HG03097 (cell line): ENCODE measurements at regions not wholly inside any gene's neighbourhood (a gene's known extent, or its start where the extent isn't known, plus 50 kb on each side); places are given as distances from the start of the nearest gene placed in this dataset.

Experiments
- ATAC-seq: cut with Tn5 transposase; IDR thresholded peaks from one replicate; pipeline ENCODE4 v1.9.1; 2021; ENCODE audit not compliant: unreplicated experiment, low FRiP score

DNA sequence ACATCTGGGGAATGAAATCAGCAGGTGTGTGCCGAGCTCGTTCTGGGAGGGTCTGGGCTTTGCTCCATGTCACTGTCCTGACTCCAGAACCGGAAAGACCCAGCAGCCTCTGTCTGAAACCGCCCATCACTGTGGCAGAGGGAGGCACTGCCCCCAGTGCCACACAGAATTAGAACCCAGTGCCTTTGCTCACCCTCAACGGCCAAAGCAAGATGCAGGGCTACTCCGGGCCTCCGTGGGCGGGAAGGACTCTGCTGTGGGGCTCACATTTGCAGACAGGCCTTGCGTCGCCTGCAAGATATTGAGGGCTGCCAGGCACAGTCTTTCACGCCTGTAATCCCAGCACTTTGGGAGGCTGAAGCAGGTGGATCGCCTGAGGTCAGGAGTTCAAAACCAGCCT is 219.2 kb upstream of the PPP2R2D start:
- no peak for ATAC-seq

DNA sequence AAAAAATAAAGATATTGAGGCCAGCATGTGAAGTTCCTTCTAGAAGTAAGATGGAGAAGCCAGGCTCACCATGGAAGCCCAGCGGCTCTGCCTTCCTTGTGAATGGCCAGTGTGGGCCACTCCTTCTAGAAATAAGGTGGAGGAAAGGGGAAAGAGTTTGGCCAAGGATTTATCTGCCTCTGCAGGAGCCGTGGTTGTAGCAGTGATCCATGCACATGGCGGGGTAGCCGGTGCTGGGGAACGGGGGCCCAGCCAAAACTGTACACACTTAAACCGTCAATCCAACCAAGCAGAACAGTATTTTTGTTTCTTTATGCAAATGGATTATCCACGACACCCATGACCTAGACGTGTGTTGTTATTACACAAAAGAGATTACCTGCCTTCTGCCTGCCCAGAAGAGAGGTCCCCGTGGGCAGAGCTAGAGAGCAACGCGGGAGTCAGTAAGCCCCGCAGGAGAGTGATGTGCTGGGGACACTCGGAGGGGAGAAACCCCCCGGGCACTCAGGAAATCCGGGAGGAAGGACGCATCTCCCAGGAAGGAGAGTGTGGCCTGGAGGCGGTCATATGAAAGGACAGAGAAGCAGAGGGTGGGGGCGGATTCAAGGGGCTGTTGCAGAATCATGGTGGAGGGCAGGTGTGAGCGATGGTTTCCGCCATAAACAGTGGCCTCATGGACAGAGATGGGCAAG is 218.4 kb upstream of the PPP2R2D start:
- no peak for ATAC-seq

- no peak for ATAC-seq
Measured at GRCh38 chr10:131683281-131683861, 217.4 kb upstream of the PPP2R2D start.

- ATAC-seq = no peak
Measured at GRCh38 chr10:131683941-131684340, 216.9 kb upstream of the PPP2R2D start.

DNA sequence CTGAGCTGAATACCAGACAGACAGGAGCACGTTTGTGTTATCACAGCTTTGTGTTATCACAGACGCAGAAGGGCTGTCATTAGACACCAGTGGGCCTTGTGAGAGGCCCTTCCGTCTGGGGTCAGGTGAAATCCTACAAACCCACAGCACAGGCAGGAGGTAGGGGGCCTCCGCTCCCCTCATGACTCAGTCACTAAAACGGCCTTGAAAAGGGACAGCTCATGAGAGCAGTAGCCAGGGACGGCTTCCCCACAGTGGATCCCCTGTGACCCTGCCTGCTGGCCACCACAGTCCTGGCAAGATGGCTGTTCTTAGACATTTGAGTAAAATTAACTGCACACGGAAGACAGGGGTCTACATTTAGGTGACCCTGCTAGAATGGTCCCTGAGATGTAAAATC is 215.8 kb upstream of the PPP2R2D start:
- no peak for ATAC-seq

DNA sequence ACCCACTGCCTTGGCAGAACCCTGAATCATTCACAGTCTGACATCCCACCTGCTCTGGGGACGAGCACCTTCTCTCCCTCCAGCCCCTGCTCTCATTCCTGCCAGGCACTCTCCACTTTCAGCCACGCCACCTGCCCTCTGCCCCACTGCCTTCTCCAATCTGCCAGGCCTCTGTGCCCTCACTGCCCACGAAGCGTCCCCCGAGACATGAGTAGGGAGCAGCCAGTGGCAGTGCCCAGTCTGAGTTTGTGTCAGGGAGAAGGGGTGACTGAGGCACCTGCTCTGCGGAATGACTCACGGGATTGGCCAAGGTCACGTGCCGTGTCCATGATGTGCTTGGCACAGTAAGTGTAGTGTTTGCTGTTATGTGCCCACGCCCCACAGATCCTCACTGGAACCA is 215.2 kb upstream of the PPP2R2D start:
- ATAC-seq = no peak

DNA sequence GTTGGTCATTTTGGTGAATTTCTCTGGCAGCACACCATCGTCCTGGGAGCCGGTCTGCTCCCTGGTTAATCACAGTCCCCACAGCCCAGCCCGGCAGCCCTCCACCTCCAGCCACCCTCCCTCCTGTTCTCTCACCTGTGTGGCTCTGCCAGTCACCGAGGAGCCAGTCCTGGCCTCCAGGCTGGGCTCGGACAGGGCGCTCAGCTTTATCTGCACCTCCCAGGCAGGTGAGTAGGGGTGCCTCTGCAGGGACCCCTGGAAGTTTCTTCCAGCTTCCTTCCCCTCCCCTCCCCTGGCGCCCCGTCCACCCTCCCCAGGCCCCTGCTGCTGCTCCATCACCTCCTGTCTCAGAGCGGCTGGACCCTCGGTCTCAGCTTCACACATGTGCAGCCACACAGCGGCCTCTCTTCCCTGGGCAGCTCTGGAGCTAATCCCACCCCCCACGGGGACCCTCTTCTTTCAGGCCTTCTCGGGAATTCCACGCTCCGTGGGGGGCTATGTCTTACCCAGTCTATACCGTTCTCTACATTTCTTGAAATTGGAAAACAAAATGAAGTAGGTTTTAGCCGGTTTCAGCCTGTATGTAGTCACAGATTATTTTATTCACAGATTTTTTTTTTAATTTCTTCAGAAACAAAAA is 213.9 kb upstream of the PPP2R2D start:
- ATAC-seq = no peak

DNA sequence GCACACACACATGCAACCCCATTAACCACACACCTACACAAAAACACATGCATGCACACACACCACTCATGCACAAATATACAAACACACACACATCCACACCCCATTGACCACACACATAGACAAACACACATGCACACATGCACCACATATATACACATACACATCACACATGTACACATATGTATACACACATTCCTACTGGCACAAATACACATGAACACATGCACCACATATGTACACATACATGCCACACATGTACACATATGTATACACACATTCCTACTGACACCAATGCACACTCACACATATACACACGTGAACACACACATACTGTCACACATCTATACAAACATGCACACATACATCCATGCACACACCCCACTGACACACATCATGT is 212.5 kb upstream of the PPP2R2D start:
- ATAC-seq = no peak

GRCh38 chr10:131689016-131689415 is 211.8 kb upstream of the PPP2R2D start:
- no peak for ATAC-seq

DNA sequence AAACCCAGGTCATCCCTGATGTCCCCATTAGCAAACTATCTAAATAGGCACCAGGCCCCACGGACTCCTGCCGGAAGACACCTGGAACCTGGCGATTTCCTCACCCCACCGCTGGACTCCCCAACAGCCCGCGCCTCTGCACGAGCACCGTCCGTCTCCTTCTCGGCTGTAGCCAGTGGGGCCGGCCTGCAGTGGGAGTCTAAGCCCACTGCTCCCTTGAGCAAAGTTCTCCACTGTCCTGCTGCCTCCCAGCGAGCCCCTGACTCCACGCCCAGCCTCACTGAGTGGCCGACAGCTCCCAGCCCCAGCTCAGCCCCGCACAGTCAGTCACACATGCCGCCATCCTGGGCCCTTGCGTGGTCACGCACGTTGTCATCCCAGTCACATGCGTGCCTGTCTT is 211.3 kb upstream of the PPP2R2D start:
- no peak for ATAC-seq

DNA sequence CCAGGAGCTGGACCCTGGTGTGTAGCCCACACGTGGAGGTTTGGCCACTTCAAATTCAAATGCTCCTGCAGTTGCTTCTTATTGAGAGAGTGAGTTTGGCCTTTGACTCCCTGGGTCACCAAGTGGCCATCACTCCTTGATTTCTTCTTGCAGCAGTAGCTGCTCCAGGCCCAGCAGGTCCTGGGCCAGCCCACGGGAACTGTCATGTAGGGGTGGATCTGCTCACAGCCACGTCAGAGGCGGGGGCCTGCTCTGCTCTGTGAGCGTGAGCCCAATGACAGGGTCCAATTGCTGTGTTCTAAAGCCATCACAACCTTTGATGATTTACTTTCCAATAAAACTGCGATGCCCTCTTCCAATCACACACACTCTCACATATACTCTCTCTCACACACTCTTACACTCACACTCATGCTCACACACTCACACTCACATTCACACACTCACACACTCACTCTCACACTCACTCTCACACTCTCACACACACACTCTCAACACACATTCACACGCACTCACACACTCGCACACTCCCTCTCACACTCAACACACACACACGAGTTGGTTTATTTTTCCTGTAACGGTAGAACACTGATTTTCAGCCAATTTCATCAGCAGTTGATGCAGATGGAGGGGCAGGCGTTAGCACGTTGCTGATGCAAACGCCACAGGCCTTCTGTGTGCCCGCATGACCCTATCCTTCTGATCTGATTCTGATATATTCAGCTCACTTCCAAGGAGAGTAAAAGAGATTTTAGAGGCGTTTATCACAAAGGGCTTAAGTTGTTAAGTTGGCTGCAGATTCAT is 210.7 kb upstream of the PPP2R2D start:
- no peak for ATAC-seq

GRCh38 chr10:131690805-131691239 is 210.0 kb upstream of the PPP2R2D start:
- ATAC-seq = no peak

GRCh38 chr10:131691481-131692090 is 209.2 kb upstream of the PPP2R2D start:
- ATAC-seq = no peak

- no peak for ATAC-seq
Measured at GRCh38 chr10:131692176-131692575, 208.6 kb upstream of the PPP2R2D start.

- ATAC-seq = no peak
Measured at GRCh38 chr10:131692686-131693334, 208.0 kb upstream of the PPP2R2D start.

GRCh38 chr10:131693766-131694165 is 207.0 kb upstream of the PPP2R2D start:
- no peak for ATAC-seq

DNA sequence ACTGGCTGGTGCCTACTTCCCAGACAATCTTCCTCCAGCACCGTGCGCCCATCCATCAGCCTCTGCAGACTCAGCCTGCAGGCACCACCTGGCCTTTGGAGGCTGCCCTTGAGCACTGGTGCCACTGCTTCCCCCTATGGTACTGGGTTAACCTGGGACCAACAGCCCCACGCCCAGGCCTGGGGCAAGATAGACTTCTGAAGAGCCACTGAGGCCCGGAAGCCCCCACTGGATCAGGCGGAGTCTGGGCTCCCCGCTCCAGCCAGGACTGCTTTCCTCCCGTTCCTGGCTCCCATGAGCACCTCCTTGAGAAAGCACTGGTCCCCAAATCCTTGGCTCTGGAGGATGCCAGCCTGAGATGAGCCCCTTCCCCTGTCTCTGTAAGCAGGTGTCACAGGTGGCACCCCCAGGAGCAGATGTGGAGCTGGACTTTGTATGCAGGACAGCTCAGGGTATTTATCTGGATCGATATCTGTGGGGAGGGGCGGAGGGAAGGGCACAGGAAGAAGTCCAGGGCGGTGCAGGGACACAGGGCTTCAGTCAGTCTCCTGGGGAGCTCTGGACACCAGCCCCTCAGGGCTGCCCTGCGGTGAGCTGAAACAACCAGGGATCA is 206.5 kb upstream of the PPP2R2D start:
- ATAC-seq = no peak

GRCh38 chr10:131694781-131695495 is 205.9 kb upstream of the PPP2R2D start:
- ATAC-seq = no peak

- ATAC-seq = no peak
Measured at GRCh38 chr10:131695496-131696165, 205.2 kb upstream of the PPP2R2D start.
